GM23338 (cell line): ENCODE measurements at regions not wholly inside any gene's neighbourhood (a gene's known extent, or its start where the extent isn't known, plus 50 kb on each side); places are given as distances from the start of the nearest gene placed in this dataset.

Experiments
- ATAC-seq: fragments of 200-7000 bp; cut with Tn5 transposase; 3 replicates; pipeline ENCODE4 v1.9.1; 2020
- DNase-seq: peaks from one replicate; pipeline ENCODE4 v3.0.0-alpha.2; 2015; ENCODE audit warnings: low spot score
- H2AFZ ChIP-seq: fragments of 200-600 bp; sonication (generic); 2 replicates; pipeline ENCODE4 v1.8.0; 2016; ENCODE audit warnings: antibody characterized with exemption, mild to moderate bottlenecking, moderate library complexity
- H3F3A ChIP-seq: fragments of 200-600 bp; sonication (generic); replicated peaks from 2 replicates; pipeline ENCODE4 v1.8.0; 2017; ENCODE audit warnings: antibody characterized with exemption, mixed run types, low read depth
- H3K27ac ChIP-seq: fragments of 200-600 bp; sonication (generic); 2 replicates; pipeline ENCODE4 v1.6.1; 2016; ENCODE audit warnings: low read depth
- H3K27me3 ChIP-seq: fragments of 200-600 bp; sonication (generic); 2 replicates; pipeline ENCODE4 v1.8.0; 2016; ENCODE audit warnings: mild to moderate bottlenecking, mixed run types, moderate library complexity; ENCODE audit not compliant: insufficient read depth
- H3K36me3 ChIP-seq: fragments of 200-600 bp; sonication (generic); 2 replicates; pipeline ENCODE4 v1.8.0; 2016; ENCODE audit warnings: mild to moderate bottlenecking; ENCODE audit not compliant: insufficient read depth
- H3K4me1 ChIP-seq: fragments of 200-600 bp; sonication (generic); 2 replicates; pipeline ENCODE4 v1.8.0; 2016; ENCODE audit warnings: mild to moderate bottlenecking, moderate library complexity; ENCODE audit not compliant: insufficient read depth
- H3K4me2 ChIP-seq: fragments of 200-600 bp; sonication (generic); 2 replicates; pipeline ENCODE4 v1.7.1; 2017; ENCODE audit warnings: mixed run types
- H3K4me3 ChIP-seq: fragments of 200-600 bp; sonication (generic); 2 replicates; pipeline ENCODE4 v1.6.1; 2016; ENCODE audit warnings: mixed run types
- H3K79me2 ChIP-seq: fragments of 200-600 bp; sonication (generic); replicated peaks from 2 replicates; pipeline ENCODE4 v1.8.0; 2017; ENCODE audit warnings: mild to moderate bottlenecking; ENCODE audit not compliant: insufficient read depth
- H3K9me2 ChIP-seq: fragments of 200-600 bp; sonication (generic); 2 replicates; pipeline ENCODE4 v1.8.0; 2017; ENCODE audit not compliant: insufficient read depth
- H4K20me1 ChIP-seq: fragments of 200-600 bp; sonication (generic); replicated peaks from 2 replicates; pipeline ENCODE4 v1.8.0; 2017; ENCODE audit warnings: mild to moderate bottlenecking; ENCODE audit not compliant: insufficient read depth
- H3K27ac Mint-ChIP-seq: 2 replicates; pipeline ENCODE4 v1.8.0; 2020; ENCODE audit warnings: inconsistent platforms, mild to moderate bottlenecking, moderate library complexity, mixed read lengths
- H3K27me3 Mint-ChIP-seq: 3 replicates; pipeline ENCODE4 v1.8.0; 2022; ENCODE audit warnings: low read depth, mild to moderate bottlenecking, moderate library complexity, mixed read lengths, inconsistent platforms; ENCODE audit not compliant: insufficient read depth, poor library complexity
- H3K36me3 Mint-ChIP-seq: 3 replicates; pipeline ENCODE4 v1.8.0; 2021; ENCODE audit warnings: low read depth, mild to moderate bottlenecking, inconsistent platforms, moderate library complexity, mixed read lengths
- H3K4me1 Mint-ChIP-seq: 3 replicates; pipeline ENCODE4 v1.8.0; 2020; ENCODE audit warnings: mild to moderate bottlenecking, inconsistent platforms, mixed read lengths
- H3K4me3 Mint-ChIP-seq: 3 replicates; pipeline ENCODE4 v1.8.0; 2021; ENCODE audit warnings: moderate library complexity, mild to moderate bottlenecking, inconsistent platforms, mixed read lengths
- H3K9me3 Mint-ChIP-seq: 3 replicates; pipeline ENCODE4 v1.8.0; 2020; ENCODE audit warnings: moderate library complexity, mild to moderate bottlenecking, inconsistent platforms, mixed read lengths
- CREB1 ChIP-seq: fragments of 250-450 bp; sonication (Bioruptor Pico); IDR thresholded peaks from 2 replicates; pipeline ENCODE4 v1.5.0; 2020; ENCODE audit warnings: low read depth, mild to moderate bottlenecking, moderate library complexity
- CTCF ChIP-seq, 2 experiments: fragments of 200-600 bp in 1 of 2; sonication (generic) in 1 of 2; conservative IDR thresholded peaks; 2 replicates each; pipeline versions ENCODE4 v1.5.1 to v1.6.1; 2016 to 2017; ENCODE audit warnings: antibody characterized with exemption in 2 of 2, low read depth in 2 of 2, mild to moderate bottlenecking in 2 of 2, moderate library complexity in 1 of 2
- ETS1 ChIP-seq: IDR thresholded peaks from 2 replicates; pipeline ENCODE4 v1.6.1; 2016; ENCODE audit warnings: antibody characterized with exemption
- EZH2 ChIP-seq: fragments of 200-600 bp; sonication (generic); IDR thresholded peaks from one replicate; pipeline ENCODE4 v1.8.0; 2017; ENCODE audit warnings: antibody characterized with exemption, mild to moderate bottlenecking, low read depth; ENCODE audit not compliant: unreplicated experiment
- EZH2phosphoT487 ChIP-seq: fragments of 200-600 bp; sonication (generic); IDR thresholded peaks from one replicate; pipeline ENCODE4 v1.8.1; 2018; ENCODE audit warnings: antibody characterized with exemption; ENCODE audit not compliant: unreplicated experiment
- ZNF114 ChIP-seq: fragments of 250-450 bp; sonication (Bioruptor Pico); IDR thresholded peaks from 2 replicates; pipeline ENCODE4 v1.5.0; 2020; ENCODE audit warnings: mild to moderate bottlenecking, moderate library complexity
- ZNF462 ChIP-seq: fragments of 250-450 bp; sonication (Bioruptor Pico); IDR thresholded peaks from 2 replicates; pipeline ENCODE4 v1.5.0; 2020; ENCODE audit warnings: mild to moderate bottlenecking, moderate library complexity

- Histone ChIP-seq H3K27me3 (no peaks in the 10 kb centered on the region), H4K20me1 (no peaks in the 10 kb centered on the region), H3K27ac (no peak overlapping the region), H3K79me2 (no peaks in the 10 kb centered on the region), H3K36me3 (no peaks in the 10 kb centered on the region), H3K9me2 (no peaks in the 10 kb centered on the region), H3K4me2 (no peak overlapping the region), H2AFZ (no peak overlapping the region), H3K4me1 (no peaks in the 10 kb centered on the region), H3F3A (no peaks in the 10 kb centered on the region), H3K4me3 (no peak overlapping the region)
- H3K9me3 Mint-ChIP-seq: no peaks in the 10 kb centered on the region
- no peak overlapping the region for H3K27ac Mint-ChIP-seq
- H3K4me1 Mint-ChIP-seq: no peaks in the 10 kb centered on the region
- no peaks in the 10 kb centered on the region for H3K27me3 Mint-ChIP-seq
- no peak for ATAC-seq
- no peaks in the 10 kb centered on the region for H3K36me3 Mint-ChIP-seq
- no peak for DNase-seq
- TF ChIP-seq CREB1 (CRISPR knock-in tag) (no peak), CTCF (conservative IDR thresholded peaks at IDR 0.05; ENCODE audit: low read depth in 2 of 2) (no peak), EZH2 (no peak), ETS1 (no peak), ZNF462 (CRISPR knock-in tag) (no peak), ZNF114 (CRISPR knock-in tag) (no peak), EZH2phosphoT487 (no peak)
- H3K4me3 Mint-ChIP-seq: no peak overlapping the region
These were observed 1010.3 kb downstream of the KCNT2 start for GRCh38 chr1:195597891-195598290.
